Choroid plexus epithelial cell (primary cell): ENCODE measurements at regions not wholly inside any gene's neighbourhood (a gene's known extent, or its start where the extent isn't known, plus 50 kb on each side); places are given as distances from the start of the nearest gene placed in this dataset.
A peak's percentile ranks its signal among the peaks of the same experiment; 100 is the strongest.
"Not testable (repeated sequence)": the region's sequence is repeated elsewhere in the genome, so short reads cannot be mapped to it uniquely, and the experiment has no call there.

Experiments used
- DNase-seq: peaks from one replicate; pipeline ENCODE4 v3.0.0-alpha.2; 2010; ENCODE audit warnings: low read depth
- H3K4me3 ChIP-seq: 2 replicates; pipeline ENCODE4 v1.5.1; 2011; ENCODE audit warnings: low read depth, mild to moderate bottlenecking, control low read depth, low read length, moderate library complexity
- CTCF ChIP-seq: conservative IDR thresholded peaks from 2 replicates; pipeline ENCODE4 v1.5.1; 2011; ENCODE audit warnings: low read depth, mild to moderate bottlenecking, control low read depth, inconsistent platforms, low read length, moderate library complexity

GRCh38 chr5:157948738-157949410 is 89.9 kb upstream of the CLINT1 start:
- DNase-seq: peak; percentile 97
- H3K4me3 ChIP-seq: peak overlapping the region; percentile 27
- TF ChIP-seq CTCF: peak; percentile 94

- DNase-seq: no peak
- no peak for TF ChIP-seq CTCF
- no peak overlapping the region for H3K4me3 ChIP-seq
Observed at GRCh38 chr5:157947156-157947555, 88.2 kb upstream of the CLINT1 start.

- DNase-seq, H3K4me3 ChIP-seq: not testable (repeated sequence)
Observed at GRCh38 chr5:157945822-157946221, 86.9 kb upstream of the CLINT1 start.

- no peak for DNase-seq
- no peak overlapping the region for H3K4me3 ChIP-seq
Observed at GRCh38 chr5:157944938-157945337, 86.0 kb upstream of the CLINT1 start.

GRCh38 chr5:157944077-157944633 is 85.2 kb upstream of the CLINT1 start:
- TF ChIP-seq CTCF: no peak
- H3K4me3 ChIP-seq: no peak overlapping the region
- no peak for DNase-seq

More at GRCh38 chr5:157944938-157945337, 86.0 kb upstream of the CLINT1 start:
- TF ChIP-seq CTCF: no peak

- no peak for TF ChIP-seq CTCF
- no peak overlapping the region for H3K4me3 ChIP-seq
- DNase-seq: no peak
Observed at GRCh38 chr5:157942595-157942994, 83.7 kb upstream of the CLINT1 start.

- no peak for DNase-seq
- no peak for TF ChIP-seq CTCF
- no peak overlapping the region for H3K4me3 ChIP-seq
Observed at GRCh38 chr5:157941616-157942015, 82.7 kb upstream of the CLINT1 start.

GRCh38 chr5:157938101-157938500 is 79.2 kb upstream of the CLINT1 start:
- DNase-seq, H3K4me3 ChIP-seq: not testable (repeated sequence)

- not testable (repeated sequence) for H3K4me3 ChIP-seq, DNase-seq
Observed at GRCh38 chr5:157936776-157937501, 78.0 kb upstream of the CLINT1 start.
